Suprapubic skin (tissue), 4 donors: ENCODE measurements at regions not wholly inside any gene's neighbourhood (a gene's known extent, or its start where the extent isn't known, plus 50 kb on each side); places are given as distances from the start of the nearest gene placed in this dataset.

ENCODE experiments used
- DNase-seq, 2 donors: peaks; one replicate each; pipeline ENCODE4 v3.0.0-alpha.2; 2019; ENCODE audit warnings: low spot score in 2 of 2
- H3K27ac ChIP-seq: fragments of 200-600 bp; sonication (generic); one replicate; pipeline ENCODE4 v1.5.1; 2019
- H3K27me3 ChIP-seq: fragments of 200-600 bp; sonication (generic); one replicate; pipeline ENCODE4 v1.5.1; 2019
- H3K36me3 ChIP-seq: fragments of 200-600 bp; sonication (generic); one replicate; pipeline ENCODE4 v1.5.1; 2019
- H3K4me1 ChIP-seq: fragments of 200-600 bp; sonication (generic); one replicate; pipeline ENCODE4 v1.5.1; 2019
- H3K4me3 ChIP-seq: fragments of 200-600 bp; sonication (generic); one replicate; pipeline ENCODE4 v1.5.1; 2019; ENCODE audit warnings: mild to moderate bottlenecking
- H3K9me3 ChIP-seq: fragments of 200-600 bp; sonication (generic); one replicate; pipeline ENCODE4 v1.5.1; 2019
- EP300 ChIP-seq: sonication (generic); formaldehyde crosslinking; IDR thresholded peaks from one replicate; pipeline ENCODE4 v1.6.1; 2017; ENCODE audit warnings: antibody characterized with exemption
- POLR2A ChIP-seq, 2 donors: fragments of 450-650 bp; IDR thresholded peaks; one replicate each; pipeline ENCODE4 v1.6.1; 2017; ENCODE audit warnings: antibody characterized with exemption in 2 of 2, mild to moderate bottlenecking in 2 of 2, moderate library complexity in 2 of 2
- POLR2AphosphoS5 ChIP-seq, 3 donors: sonication (generic); formaldehyde crosslinking; IDR thresholded peaks; one replicate each; pipeline ENCODE4 v1.6.1; 2017; ENCODE audit warnings: antibody characterized with exemption in 3 of 3
- WGBS: methylation state at CpG from one replicate; pipeline ENCODE4 v1.1.5; 2018; 5-methylcytosine and 5-hydroxymethylcytosine counted together
- TF ChIP-seq, protein P1 (sequence below), 2 donors: fragments of 200-600 bp in 1 of 2; fragments of 450-650 bp in 1 of 2; sonication (generic) in 1 of 2; IDR thresholded peaks; one replicate each; pipeline ENCODE4 v1.5.1; 2016 to 2019; ENCODE audit warnings: antibody characterized with exemption in 2 of 2, mild to moderate bottlenecking in 1 of 2, moderate library complexity in 1 of 2

DNA sequence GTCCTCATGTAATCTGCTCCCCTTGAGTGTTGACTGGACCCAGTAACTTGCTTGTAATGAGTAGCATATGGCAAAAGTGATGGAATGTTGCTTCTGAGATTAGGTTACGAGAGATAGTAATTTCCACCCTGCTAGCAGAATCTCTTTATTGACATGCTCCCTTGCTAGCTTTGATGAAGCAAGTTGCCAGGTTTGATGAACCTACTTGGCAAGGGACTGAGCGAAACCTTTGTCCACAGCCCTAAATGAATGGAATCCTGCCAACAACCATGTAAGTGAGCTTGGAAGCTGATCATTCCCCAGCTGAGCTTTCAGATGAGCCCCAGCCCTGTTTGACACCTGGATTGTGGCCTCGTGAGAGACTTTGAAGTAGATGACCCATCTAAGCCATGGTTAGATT, 120.8 kb upstream of the PLXNC1 start:
- WGBS, result 83% methylated on average over 3 of the region's 3 CpGs
- no peaks in the 10 kb centered on the region for H3K36me3 ChIP-seq
- H3K27ac ChIP-seq, result no peak overlapping the region
- TF ChIP-seq, protein P1, sequence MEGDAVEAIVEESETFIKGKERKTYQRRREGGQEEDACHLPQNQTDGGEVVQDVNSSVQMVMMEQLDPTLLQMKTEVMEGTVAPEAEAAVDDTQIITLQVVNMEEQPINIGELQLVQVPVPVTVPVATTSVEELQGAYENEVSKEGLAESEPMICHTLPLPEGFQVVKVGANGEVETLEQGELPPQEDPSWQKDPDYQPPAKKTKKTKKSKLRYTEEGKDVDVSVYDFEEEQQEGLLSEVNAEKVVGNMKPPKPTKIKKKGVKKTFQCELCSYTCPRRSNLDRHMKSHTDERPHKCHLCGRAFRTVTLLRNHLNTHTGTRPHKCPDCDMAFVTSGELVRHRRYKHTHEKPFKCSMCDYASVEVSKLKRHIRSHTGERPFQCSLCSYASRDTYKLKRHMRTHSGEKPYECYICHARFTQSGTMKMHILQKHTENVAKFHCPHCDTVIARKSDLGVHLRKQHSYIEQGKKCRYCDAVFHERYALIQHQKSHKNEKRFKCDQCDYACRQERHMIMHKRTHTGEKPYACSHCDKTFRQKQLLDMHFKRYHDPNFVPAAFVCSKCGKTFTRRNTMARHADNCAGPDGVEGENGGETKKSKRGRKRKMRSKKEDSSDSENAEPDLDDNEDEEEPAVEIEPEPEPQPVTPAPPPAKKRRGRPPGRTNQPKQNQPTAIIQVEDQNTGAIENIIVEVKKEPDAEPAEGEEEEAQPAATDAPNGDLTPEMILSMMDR (IDR thresholded peaks at IDR 0.05), result no peak
- TF ChIP-seq POLR2AphosphoS5 (IDR thresholded peaks at IDR 0.05) (no peak), EP300 (no peak), POLR2A (IDR thresholded peaks at IDR 0.05) (no peak)
- H3K9me3 ChIP-seq, result peaks cover 5% of the 10 kb centered on the region
- no peaks in the 10 kb centered on the region for H3K27me3 ChIP-seq
- no peak overlapping the region for H3K4me3 ChIP-seq
- DNase-seq, result no peak
- H3K4me1 ChIP-seq, result no peaks in the 10 kb centered on the region

DNA sequence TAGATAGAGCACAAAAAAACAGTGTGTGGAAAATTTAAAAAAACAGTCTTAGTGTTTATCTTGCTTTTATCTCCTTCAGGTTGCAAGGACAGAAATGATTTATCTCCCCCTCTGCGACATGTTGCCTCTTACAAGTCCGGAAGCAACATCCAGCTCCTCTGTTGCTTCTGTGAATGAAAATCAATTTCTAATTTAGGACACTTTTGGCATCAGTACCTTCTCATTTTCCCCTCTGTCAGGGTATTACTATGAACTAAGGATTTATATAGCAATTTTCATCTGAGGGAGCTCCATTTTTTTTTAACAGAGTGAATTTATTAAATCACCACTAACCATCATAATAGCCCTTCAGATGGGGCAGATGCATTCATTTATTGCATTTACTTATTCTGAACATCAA, 116.6 kb upstream of the PLXNC1 start:
- H3K27me3 ChIP-seq, result no peaks in the 10 kb centered on the region
- WGBS, result 74% methylated on average over 2 of the region's 2 CpGs
- H3K4me3 ChIP-seq, result no peak overlapping the region
- no peaks in the 10 kb centered on the region for H3K36me3 ChIP-seq
- TF ChIP-seq EP300 (no peak), POLR2A (IDR thresholded peaks at IDR 0.05) (no peak), POLR2AphosphoS5 (IDR thresholded peaks at IDR 0.05) (no peak)
- TF ChIP-seq, protein P1 (IDR thresholded peaks at IDR 0.05), result no peak
- no peaks in the 10 kb centered on the region for H3K9me3 ChIP-seq
- H3K4me1 ChIP-seq, result no peaks in the 10 kb centered on the region
- no peak overlapping the region for H3K27ac ChIP-seq
- DNase-seq, result no peak

DNA sequence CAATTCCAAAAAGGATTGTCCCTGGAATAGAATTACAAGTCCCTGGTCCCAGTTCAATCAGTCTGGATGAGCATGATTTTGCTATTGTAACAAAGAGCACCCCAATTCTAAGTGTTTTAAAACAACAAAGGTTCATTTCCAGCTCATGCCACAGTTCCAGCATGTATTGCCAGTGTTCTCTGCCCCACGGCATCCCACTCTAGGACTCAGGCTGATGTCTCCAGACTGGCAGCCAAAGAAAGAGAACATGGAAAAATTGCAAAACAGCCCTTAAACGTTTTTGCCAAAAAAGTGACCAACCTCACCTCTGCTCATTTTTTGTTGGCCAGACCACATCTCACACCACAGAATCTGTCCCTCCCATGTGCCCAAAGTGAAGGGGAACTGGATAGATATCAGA, 116.0 kb upstream of the PLXNC1 start:
- TF ChIP-seq POLR2AphosphoS5 (IDR thresholded peaks at IDR 0.05) (no peak), POLR2A (IDR thresholded peaks at IDR 0.05) (no peak), EP300 (no peak)
- TF ChIP-seq, protein P1 (IDR thresholded peaks at IDR 0.05), result no peak
- WGBS, result 39% methylated on average over 2 of the region's 2 CpGs
- Histone ChIP-seq H3K36me3 (no peaks in the 10 kb centered on the region), H3K27ac (no peak overlapping the region), H3K27me3 (no peaks in the 10 kb centered on the region), H3K4me3 (no peak overlapping the region), H3K9me3 (no peaks in the 10 kb centered on the region), H3K4me1 (no peaks in the 10 kb centered on the region)
- DNase-seq, result no peak

DNA sequence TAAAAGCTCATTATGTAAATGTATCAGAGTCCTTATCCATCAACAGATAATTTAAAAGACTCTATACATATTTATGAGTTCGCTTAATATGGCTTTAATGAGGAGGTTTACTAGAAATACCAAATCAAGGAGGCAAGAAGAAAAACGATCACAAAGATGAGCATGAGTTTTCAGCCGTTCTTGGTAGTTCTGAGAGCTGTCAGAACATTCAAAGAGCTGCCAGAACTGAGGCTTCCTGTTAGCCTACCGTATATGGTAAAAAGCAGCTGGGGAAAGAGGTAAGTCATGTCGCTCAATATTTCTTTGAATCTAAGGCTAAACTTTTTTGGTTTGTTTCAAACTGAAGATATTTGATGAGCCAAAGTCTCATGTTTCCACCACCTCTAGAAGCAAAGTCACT, 115.3 kb upstream of the PLXNC1 start:
- no peak overlapping the region for H3K27ac ChIP-seq
- TF ChIP-seq, protein P1 (IDR thresholded peaks at IDR 0.05), result no peak
- TF ChIP-seq EP300 (no peak), POLR2A (IDR thresholded peaks at IDR 0.05) (no peak), POLR2AphosphoS5 (IDR thresholded peaks at IDR 0.05) (no peak)
- H3K36me3 ChIP-seq, result no peaks in the 10 kb centered on the region
- H3K9me3 ChIP-seq, result no peaks in the 10 kb centered on the region
- DNase-seq, result no peak
- no peaks in the 10 kb centered on the region for H3K4me1 ChIP-seq
- no peak overlapping the region for H3K4me3 ChIP-seq
- WGBS, result 54% methylated on average over 5 of the region's 5 CpGs
- H3K27me3 ChIP-seq, result no peaks in the 10 kb centered on the region

DNA sequence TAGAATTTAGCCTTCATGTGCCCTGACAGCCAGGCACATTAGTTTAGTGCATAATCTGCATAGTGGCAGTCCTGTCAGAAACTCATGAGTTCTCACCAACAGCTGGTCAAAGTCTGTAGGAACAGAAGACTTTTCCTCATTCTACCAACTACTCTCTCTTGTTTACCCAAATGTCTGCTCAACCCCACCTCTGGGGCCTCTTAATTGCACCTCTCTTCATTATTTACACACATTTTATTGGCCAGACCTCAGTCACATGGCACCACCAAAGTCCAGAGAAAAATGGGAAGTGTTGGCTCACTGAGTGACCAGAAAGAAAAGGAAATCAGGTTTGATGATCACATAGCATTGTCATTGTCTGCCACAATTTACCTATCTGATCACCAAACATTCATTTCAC, 114.6 kb upstream of the PLXNC1 start:
- no peak for DNase-seq
- no peaks in the 10 kb centered on the region for H3K27me3 ChIP-seq
- no peak overlapping the region for H3K4me3 ChIP-seq
- H3K4me1 ChIP-seq, result no peaks in the 10 kb centered on the region
- no peaks in the 10 kb centered on the region for H3K9me3 ChIP-seq
- TF ChIP-seq POLR2A (IDR thresholded peaks at IDR 0.05), result no peak
- TF ChIP-seq POLR2AphosphoS5 (IDR thresholded peaks at IDR 0.05), result no peak
- TF ChIP-seq, protein P1 (IDR thresholded peaks at IDR 0.05), result no peak
- no peak for TF ChIP-seq EP300
- no peak overlapping the region for H3K27ac ChIP-seq
- no peaks in the 10 kb centered on the region for H3K36me3 ChIP-seq
